Fibroblast of villous mesenchyme (primary cell): ENCODE measurements at regions not wholly inside any gene's neighbourhood (a gene's known extent, or its start where the extent isn't known, plus 50 kb on each side); places are given as distances from the start of the nearest gene placed in this dataset.

ENCODE experiments used
- DNase-seq: peaks from one replicate; pipeline ENCODE4 v3.0.0-alpha.2; 2010; ENCODE audit warnings: low read depth
- H3K4me3 ChIP-seq: 2 replicates; pipeline ENCODE4 v1.5.1; 2011; ENCODE audit warnings: low read depth, mild to moderate bottlenecking, low read length
- TF ChIP-seq, protein P1 (sequence below): IDR thresholded peaks from 2 replicates; pipeline ENCODE4 v1.5.1; 2012; ENCODE audit warnings: low read depth, mild to moderate bottlenecking, low read length; ENCODE audit not compliant: insufficient read depth

DNA sequence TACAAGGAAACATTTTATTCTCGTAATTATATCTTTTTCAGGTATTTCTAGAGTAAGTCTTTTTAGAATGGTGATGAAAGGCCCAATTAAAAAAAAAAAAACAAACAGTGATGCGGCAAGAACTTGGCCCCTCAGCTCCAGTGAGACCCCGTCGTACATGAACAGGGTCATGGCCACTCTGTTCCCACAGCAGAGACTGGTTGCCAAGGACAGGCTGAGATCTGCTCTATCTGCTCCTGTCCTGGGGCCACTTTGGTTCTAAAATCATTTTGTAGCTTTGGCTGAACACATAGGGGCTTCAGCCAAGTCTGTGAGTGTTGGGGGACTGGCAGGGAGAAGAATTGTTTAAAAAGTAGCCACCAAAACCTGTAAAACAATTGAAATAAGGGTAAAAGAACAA, 286.9 kb downstream of the RFC3 start:
- TF ChIP-seq, protein P1, sequence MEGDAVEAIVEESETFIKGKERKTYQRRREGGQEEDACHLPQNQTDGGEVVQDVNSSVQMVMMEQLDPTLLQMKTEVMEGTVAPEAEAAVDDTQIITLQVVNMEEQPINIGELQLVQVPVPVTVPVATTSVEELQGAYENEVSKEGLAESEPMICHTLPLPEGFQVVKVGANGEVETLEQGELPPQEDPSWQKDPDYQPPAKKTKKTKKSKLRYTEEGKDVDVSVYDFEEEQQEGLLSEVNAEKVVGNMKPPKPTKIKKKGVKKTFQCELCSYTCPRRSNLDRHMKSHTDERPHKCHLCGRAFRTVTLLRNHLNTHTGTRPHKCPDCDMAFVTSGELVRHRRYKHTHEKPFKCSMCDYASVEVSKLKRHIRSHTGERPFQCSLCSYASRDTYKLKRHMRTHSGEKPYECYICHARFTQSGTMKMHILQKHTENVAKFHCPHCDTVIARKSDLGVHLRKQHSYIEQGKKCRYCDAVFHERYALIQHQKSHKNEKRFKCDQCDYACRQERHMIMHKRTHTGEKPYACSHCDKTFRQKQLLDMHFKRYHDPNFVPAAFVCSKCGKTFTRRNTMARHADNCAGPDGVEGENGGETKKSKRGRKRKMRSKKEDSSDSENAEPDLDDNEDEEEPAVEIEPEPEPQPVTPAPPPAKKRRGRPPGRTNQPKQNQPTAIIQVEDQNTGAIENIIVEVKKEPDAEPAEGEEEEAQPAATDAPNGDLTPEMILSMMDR, result no peak
- no peak overlapping the region for H3K4me3 ChIP-seq
- no peak for DNase-seq

DNA sequence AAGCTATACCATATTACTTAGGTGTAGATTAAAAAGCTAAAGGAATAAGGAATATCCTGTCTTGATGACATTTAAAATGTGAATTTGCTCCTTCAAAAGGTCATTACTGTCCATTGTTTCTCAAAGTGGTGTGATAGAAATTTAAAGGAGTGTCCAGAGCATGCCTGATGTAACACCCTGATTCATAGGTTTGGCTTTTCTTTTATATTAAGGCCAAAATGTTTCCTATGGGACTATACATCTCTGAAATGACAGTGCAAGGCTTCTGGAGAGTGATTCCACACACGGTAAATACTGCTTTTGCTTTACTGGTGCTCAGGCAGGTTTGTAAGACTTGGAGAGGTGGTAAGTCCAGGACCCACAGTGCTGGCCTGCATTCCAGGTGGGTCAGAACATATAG, 289.9 kb downstream of the RFC3 start:
- DNase-seq, result no peak
- no peak overlapping the region for H3K4me3 ChIP-seq
- TF ChIP-seq, protein P1, result no peak

DNA sequence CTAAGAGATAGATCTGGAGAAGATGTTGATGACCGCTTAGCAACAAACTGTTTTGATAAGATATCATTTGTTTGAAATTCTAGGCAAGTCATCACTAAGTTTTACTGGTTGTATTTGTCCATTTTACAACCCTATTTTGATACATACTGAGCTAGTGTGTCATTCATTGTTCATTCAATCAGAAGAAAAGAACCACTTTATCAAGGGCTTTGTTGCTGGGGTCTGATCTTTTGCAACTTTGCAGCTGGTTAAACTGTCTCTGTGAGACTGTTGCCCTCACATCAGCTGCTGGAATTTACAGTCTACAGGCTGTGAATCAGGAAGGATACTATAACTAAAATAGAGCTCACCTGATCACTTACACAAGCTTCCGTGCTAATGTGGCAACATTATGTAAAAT, 290.5 kb downstream of the RFC3 start:
- no peak for DNase-seq
- TF ChIP-seq, protein P1, result no peak
- no peak overlapping the region for H3K4me3 ChIP-seq

DNA sequence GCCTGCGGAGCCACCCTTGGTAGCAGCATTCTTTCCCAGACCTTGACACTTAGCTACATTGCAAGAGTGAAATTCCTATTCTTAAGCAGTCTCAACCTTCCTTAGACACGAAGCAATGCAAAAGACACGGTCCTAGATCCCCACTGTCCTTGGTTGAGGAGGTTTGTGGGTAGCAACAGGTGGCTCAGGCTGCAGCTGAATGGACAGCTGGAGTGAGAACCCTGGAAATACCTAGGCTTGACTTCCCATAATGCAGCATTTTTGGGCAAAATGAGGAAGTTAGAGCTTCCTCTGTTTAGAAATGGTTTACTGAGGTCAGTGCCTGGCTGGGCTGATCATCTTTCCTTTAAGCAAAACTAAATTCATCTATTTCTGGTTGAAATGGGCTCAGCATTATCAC, 296.6 kb downstream of the RFC3 start:
- no peak overlapping the region for H3K4me3 ChIP-seq
- TF ChIP-seq, protein P1, result no peak
- no peak for DNase-seq

DNA sequence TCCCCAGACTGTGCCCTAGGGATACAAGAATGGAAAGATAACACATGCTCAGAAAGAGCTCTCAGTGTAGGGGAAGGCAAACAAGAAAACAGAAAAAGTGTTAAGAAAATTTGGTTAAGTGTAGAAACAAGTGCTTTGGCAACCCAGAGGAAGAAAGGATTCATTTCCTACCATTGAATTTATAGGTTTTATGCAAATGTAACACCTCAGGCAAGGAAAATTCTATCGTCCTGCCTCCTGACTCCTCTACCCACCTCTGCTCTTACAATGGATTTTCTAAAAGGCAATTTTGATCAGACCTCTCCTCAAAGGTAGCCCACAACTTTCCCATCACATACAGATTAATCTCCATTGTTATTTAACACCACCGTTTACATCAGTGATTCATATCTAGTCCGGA, 298.7 kb downstream of the RFC3 start:
- no peak for DNase-seq
- H3K4me3 ChIP-seq, result no peak overlapping the region
- TF ChIP-seq, protein P1, result no peak

DNA sequence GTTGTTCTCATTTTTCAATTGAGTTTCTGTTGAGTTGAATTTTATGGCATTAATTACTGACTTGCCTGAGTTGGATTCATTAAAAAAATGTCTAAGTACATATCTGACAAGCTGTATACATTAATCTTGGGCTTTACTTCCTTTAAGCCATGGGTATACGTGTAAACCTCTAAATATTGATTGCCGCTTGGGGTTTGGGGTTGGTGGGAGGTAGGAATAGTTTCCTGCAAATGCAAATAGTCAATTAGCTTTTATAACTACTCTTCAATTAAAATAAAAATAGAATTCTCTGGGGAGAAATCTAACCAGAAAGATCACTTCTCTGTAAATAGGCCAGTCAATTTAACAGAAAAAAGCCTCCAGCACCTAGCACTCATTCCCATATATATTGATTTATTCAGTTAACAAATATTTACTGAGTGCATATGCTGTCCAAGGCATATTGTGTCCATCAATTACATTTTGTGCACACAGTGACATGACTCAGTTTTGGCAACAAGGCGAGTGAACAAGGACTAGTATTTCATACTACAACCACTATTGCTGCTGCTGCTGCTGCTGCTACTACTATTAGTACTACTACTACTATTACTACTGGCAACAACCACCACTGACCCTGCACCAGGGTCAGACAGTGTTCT, 306.8 kb downstream of the RFC3 start:
- no peak for DNase-seq
- TF ChIP-seq, protein P1, result no peak
- no peak overlapping the region for H3K4me3 ChIP-seq

DNA sequence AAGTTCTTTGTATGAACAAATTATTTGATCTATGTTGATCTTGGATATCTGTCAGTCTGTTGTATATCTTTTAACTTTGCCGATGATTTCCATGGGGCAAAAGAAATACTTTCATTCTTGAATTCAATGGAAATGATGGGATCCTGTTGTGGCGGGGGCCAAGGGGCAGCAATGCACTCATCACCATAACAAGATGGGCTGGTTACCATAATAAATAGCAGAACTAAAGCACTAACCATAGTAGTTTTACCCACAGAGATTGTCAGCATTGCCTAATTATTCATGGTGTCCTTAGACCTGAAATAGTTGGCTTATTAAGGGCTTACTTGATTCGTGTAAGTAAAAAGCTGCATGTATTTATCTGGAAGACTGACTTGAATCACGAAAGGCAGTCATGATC, 309.6 kb downstream of the RFC3 start:
- TF ChIP-seq, protein P1, result no peak
- DNase-seq, result no peak
- H3K4me3 ChIP-seq, result no peak overlapping the region
